ENCODE measurements at regions not wholly inside any gene's neighbourhood (a gene's known extent, or its start where the extent isn't known, plus 50 kb on each side); places are given as distances from the start of the nearest gene placed in this dataset.

GRCh38 chr12:94707892-94708291 lies 57.5 kb upstream of the TMCC3 start:
- Histone ChIP-seq H3K36me3 (no peaks in the 10 kb centered on the region), H3K4me3 (no peak overlapping the region), H3K27ac (peak overlapping the region in 1 of 8 donors; percentile 16), H3K27me3 (replicated peaks in 1 of 7) (no peaks in the 10 kb centered on the region), H3K4me1 (peaks cover 2 to 42% (median 15%) of the 10 kb centered on the region in 6 donors), H3K9me3 (no peaks in the 10 kb centered on the region)
- no peak for DNase-seq
- intact Hi-C loops (cut with DNase I; ENCODE audit: low total_unique reads): no loop called here
- WGBS, 5 donors: 61 to 79% (median 73%) methylated on average over 9 of the region's 9 CpGs
- no peak for TF ChIP-seq POLR2AphosphoS5 (IDR thresholded peaks at IDR 0.05)
- TF ChIP-seq POLR2A (IDR thresholded peaks at IDR 0.05): no peak
- TF ChIP-seq CTCF (IDR thresholded peaks at IDR 0.05 in 8 of 11, conservative IDR thresholded peaks at IDR 0.05 in 3 of 11): no peak

DNA sequence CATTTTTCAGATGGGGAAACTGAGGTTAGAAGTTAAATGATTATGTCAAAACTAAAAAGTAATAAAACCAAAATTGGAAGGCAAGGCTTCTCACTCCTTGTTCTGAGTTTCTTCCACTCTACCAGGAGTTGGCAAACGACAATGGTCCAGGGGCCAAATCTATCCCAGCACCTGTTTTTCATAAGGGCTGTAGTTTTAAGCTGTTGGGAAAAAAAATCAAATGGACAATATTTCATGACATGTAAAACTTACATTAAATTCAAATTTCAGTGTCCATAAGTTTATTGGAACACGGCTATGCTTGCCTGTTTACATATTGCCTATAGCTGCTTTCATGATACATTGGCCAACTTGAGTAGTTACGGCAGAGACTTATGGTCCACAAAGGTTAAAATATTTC lies 56.7 kb upstream of the TMCC3 start:
- no peak overlapping the region for H3K27ac ChIP-seq
- WGBS, 5 donors: 79 to 97% (median 93%) methylated on average over 3 of the region's 3 CpGs
- intact Hi-C loops (cut with DNase I; ENCODE audit: low total_unique reads): no loop called here
- no peak for TF ChIP-seq CTCF (IDR thresholded peaks at IDR 0.05 in 8 of 11, conservative IDR thresholded peaks at IDR 0.05 in 3 of 11)
- no peak for TF ChIP-seq POLR2AphosphoS5 (IDR thresholded peaks at IDR 0.05)
- no peak for TF ChIP-seq POLR2A (IDR thresholded peaks at IDR 0.05)
- no peaks in the 10 kb centered on the region for H3K9me3 ChIP-seq
- no peaks in the 10 kb centered on the region for H3K36me3 ChIP-seq
- H3K4me3 ChIP-seq: no peak overlapping the region
- peaks cover 2 to 42% (median 15%) of the 10 kb centered on the region in 6 donors for H3K4me1 ChIP-seq
- no peak for DNase-seq
- no peaks in the 10 kb centered on the region for H3K27me3 ChIP-seq (replicated peaks in 1 of 7)

- Histone ChIP-seq H3K4me1 (peaks cover 2 to 42% (median 15%) of the 10 kb centered on the region in 6 donors), H3K4me3 (no peak overlapping the region), H3K27me3 (replicated peaks in 1 of 7) (no peaks in the 10 kb centered on the region), H3K27ac (no peak overlapping the region), H3K36me3 (no peaks in the 10 kb centered on the region), H3K9me3 (no peaks in the 10 kb centered on the region)
- DNase-seq: no peak
- intact Hi-C loops (cut with DNase I; ENCODE audit: low total_unique reads): no loop called here
- 50 to 63% (median 54%) methylated on average over 4 of the region's 4 CpGs for WGBS, 5 donors
- TF ChIP-seq POLR2AphosphoS5 (IDR thresholded peaks at IDR 0.05) (no peak), CTCF (IDR thresholded peaks at IDR 0.05 in 8 of 11, conservative IDR thresholded peaks at IDR 0.05 in 3 of 11) (no peak), POLR2A (IDR thresholded peaks at IDR 0.05) (no peak)
These were observed 55.9 kb upstream of the TMCC3 start for GRCh38 chr12:94706250-94706661.

GRCh38 chr12:94705676-94706075 lies 55.3 kb upstream of the TMCC3 start:
- intact Hi-C loops (cut with DNase I; ENCODE audit: low total_unique reads): no loop called here
- TF ChIP-seq POLR2A (IDR thresholded peaks at IDR 0.05) (no peak), CTCF (IDR thresholded peaks at IDR 0.05 in 8 of 11, conservative IDR thresholded peaks at IDR 0.05 in 3 of 11) (no peak), POLR2AphosphoS5 (IDR thresholded peaks at IDR 0.05) (no peak)
- WGBS, 5 donors: 93 to 98% (median 96%) methylated on average over 4 of the region's 4 CpGs
- H3K36me3 ChIP-seq: no peaks in the 10 kb centered on the region
- H3K27ac ChIP-seq: no peak overlapping the region
- no peak for DNase-seq
- H3K4me1 ChIP-seq: peaks cover 2 to 42% (median 15%) of the 10 kb centered on the region in 6 donors
- H3K9me3 ChIP-seq: no peaks in the 10 kb centered on the region
- no peaks in the 10 kb centered on the region for H3K27me3 ChIP-seq (replicated peaks in 1 of 7)
- no peak overlapping the region for H3K4me3 ChIP-seq
